Heart right ventricle (tissue), 16 donors: ENCODE measurements at regions not wholly inside any gene's neighbourhood (a gene's known extent, or its start where the extent isn't known, plus 50 kb on each side); places are given as distances from the start of the nearest gene placed in this dataset.
"Not testable (repeated sequence)": the region's sequence is repeated elsewhere in the genome, so short reads cannot be mapped to it uniquely, and the experiment has no call there.

ENCODE experiments used
- ATAC-seq, 8 donors: fragments of 200-7000 bp; cut with Tn5 transposase; one replicate each; pipeline ENCODE4 v1.9.1; 2020; ENCODE audit warnings: mild to moderate bottlenecking in 8 of 8, moderate library complexity in 8 of 8, moderate number of reproducible peaks in 1 of 8
- DNase-seq, 2 donors: peaks; one replicate each; pipeline ENCODE4 v3.0.0-alpha.2; 2020
- H3K27ac ChIP-seq, 10 donors: fragments of 200-600 bp; sonication (generic) in 2 of 10; one replicate each; pipeline versions ENCODE4 v1.5.0 to v1.8.0; 2020 to 2022; ENCODE audit warnings: mild to moderate bottlenecking in 3 of 10
- H3K27me3 ChIP-seq, 7 donors: fragments of 200-600 bp; one replicate each; pipeline ENCODE4 v1.8.0; 2021 to 2022; ENCODE audit warnings: mild to moderate bottlenecking in 2 of 7
- H3K36me3 ChIP-seq, 9 donors: fragments of 200-600 bp; sonication (generic) in 1 of 9; one replicate each; pipeline versions ENCODE4 v1.5.0 to v1.8.0; 2020 to 2022; ENCODE audit warnings: mild to moderate bottlenecking in 2 of 9
- H3K4me1 ChIP-seq, 9 donors: fragments of 200-600 bp; sonication (generic) in 1 of 9; one replicate each; pipeline versions ENCODE4 v1.5.0 to v1.8.0; 2020 to 2022; ENCODE audit warnings: mild to moderate bottlenecking in 4 of 9
- H3K4me3 ChIP-seq, 10 donors: fragments of 200-600 bp; sonication (generic) in 2 of 10; one replicate each; pipeline versions ENCODE4 v1.5.0 to v1.8.0; 2020 to 2022; ENCODE audit warnings: mild to moderate bottlenecking in 7 of 10, moderate library complexity in 2 of 10
- H3K9me3 ChIP-seq, 11 donors: fragments of 200-600 bp in 10 of 11; sonication (generic) in 2 of 11; one replicate each; pipeline versions ENCODE4 v1.5.0 to v1.8.0; 2013 to 2022; ENCODE audit warnings: mild to moderate bottlenecking in 2 of 11, control low read depth in 1 of 11, moderate library complexity in 1 of 11
- WGBS, 2 donors: extraction: QIAGEN DNeasy Blood & Tissue Kit; methylation state at CpG; one replicate each; pipeline ENCODE4 v1.1.7; 2013; ENCODE audit warnings: inconsistent platforms in 1 of 2; 5-methylcytosine and 5-hydroxymethylcytosine counted together
- intact Hi-C, 10 donors: fragments of 100-400 bp; cut with DNase I; formaldehyde crosslinking; loops; one replicate each; pipeline versions ENCODE4 v1.11.1 to v1.14.2; 2022
- TF ChIP-seq, protein P1 (sequence below), 9 donors: fragments of 200-600 bp; sonication (generic) in 2 of 9; IDR thresholded peaks; one replicate each; pipeline versions ENCODE4 v1.5.0 to v1.8.0; 2021 to 2022; ENCODE audit warnings: antibody characterized with exemption in 9 of 9, mild to moderate bottlenecking in 5 of 9, moderate library complexity in 1 of 9
- donor health status: Arrhythmogenic right ventricular cardiomyopathy.
- donor health status: ischemic (EF 13 %, LVEDD 7.1; RV severe dilation, severe dysfunction).
- donor health status: healthy with polysubstance abuse.
- donor health status: DM: no; HTN: yes; CAD: no.
- donor health status: DM: no; HTN: no; CAD: no.
- donor health status: ischemic (EF 25% LVEDD 6.9; RV normal size, moderate dysfunction).
- donor health status: ischemic (EF 25% LVEDD 5.7; RV mildly dilated, moderate dysfunction).
- donor health status: healthy.
- donor health status: DM: yes; HTN: yes; CAD: no.
- donor health status: Ischemic cardiomyopathy.
- donor health status: ischemic (EF 35%, LVEDD 5.7; RV mildly dilated, moderate dysfunction).
- donor health status: nonischemic (EF 11% LVEDD 7.7; RV severe dilation, severe dysfunction).
- donor health status: DM: yes; HTN: yes; CAD: no.
- donor health status: PGD.
- donor health status: ischemic (EF 29% LVEDD 5.4; RV normal size, mild dysfunction).
- donor health status: nonischemic (EF 23%, LVEDD 6.1; RV moderate dilation, normal function).

DNA sequence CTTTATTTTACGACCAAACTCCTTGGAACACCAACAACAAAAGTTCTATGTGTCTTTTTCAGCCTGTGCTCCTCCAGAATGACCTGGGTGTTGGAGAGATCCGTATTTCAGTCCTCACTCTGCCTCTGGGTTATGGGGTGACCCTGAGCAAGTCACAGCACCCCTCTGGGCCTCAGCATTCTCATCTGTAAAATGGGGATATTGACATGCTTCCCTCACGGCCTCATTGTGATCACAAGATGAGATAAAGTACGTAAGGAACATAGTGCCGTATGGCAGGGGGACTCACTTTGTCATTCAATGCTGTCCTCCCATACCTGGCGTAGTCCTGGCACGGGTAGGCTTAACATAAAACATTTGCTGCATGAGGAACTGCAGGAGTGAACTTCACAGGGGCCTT, 123.0 kb upstream of the HAND1 start:
- DNase-seq (no peak), ATAC-seq (no peak)
- TF ChIP-seq, protein P1, sequence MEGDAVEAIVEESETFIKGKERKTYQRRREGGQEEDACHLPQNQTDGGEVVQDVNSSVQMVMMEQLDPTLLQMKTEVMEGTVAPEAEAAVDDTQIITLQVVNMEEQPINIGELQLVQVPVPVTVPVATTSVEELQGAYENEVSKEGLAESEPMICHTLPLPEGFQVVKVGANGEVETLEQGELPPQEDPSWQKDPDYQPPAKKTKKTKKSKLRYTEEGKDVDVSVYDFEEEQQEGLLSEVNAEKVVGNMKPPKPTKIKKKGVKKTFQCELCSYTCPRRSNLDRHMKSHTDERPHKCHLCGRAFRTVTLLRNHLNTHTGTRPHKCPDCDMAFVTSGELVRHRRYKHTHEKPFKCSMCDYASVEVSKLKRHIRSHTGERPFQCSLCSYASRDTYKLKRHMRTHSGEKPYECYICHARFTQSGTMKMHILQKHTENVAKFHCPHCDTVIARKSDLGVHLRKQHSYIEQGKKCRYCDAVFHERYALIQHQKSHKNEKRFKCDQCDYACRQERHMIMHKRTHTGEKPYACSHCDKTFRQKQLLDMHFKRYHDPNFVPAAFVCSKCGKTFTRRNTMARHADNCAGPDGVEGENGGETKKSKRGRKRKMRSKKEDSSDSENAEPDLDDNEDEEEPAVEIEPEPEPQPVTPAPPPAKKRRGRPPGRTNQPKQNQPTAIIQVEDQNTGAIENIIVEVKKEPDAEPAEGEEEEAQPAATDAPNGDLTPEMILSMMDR (IDR thresholded peaks at IDR 0.05): no peak
- Histone ChIP-seq H3K27ac (no peak overlapping the region), H3K36me3 (no peaks in the 10 kb centered on the region), H3K4me1 (peaks cover 0 to 8% (median 0%) of the 10 kb centered on the region in 9 donors), H3K9me3 (no peaks in the 10 kb centered on the region), H3K27me3 (peaks cover 0 to 42% (median 27%) of the 10 kb centered on the region in 7 donors), H3K4me3 (no peak overlapping the region)
- 78 to 81% methylated on average over 7 of the region's 7 CpGs for WGBS, 2 donors
- intact Hi-C loops: loop anchor here in 1 of 10 donors (10.0 kb wide), 1 partner anchor 76 kb away; no protein-coding TSS in a partner anchor

DNA sequence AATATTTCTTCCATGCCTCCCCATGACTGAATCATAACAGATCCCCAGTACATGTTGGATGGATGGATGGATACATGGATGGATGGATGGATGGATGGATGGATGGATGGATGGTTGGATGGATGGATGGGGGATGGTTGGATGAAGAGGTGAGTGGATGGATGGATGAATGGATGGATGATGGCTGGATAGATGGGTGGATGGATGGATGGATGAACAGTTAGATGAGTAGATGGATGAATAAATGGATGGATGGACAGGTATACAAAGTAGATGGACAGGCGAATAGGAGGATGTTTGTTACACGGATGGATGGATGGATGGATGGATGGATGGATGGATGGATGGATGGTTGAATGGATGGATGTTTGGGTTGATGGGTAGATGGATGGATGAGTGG, 120.0 kb upstream of the HAND1 start:
- Histone ChIP-seq H3K36me3 (no peaks in the 10 kb centered on the region), H3K9me3 (no peaks in the 10 kb centered on the region), H3K4me3 (no peak overlapping the region), H3K27me3 (peaks cover 0 to 24% (median 9%) of the 10 kb centered on the region in 7 donors), H3K4me1 (no peaks in the 10 kb centered on the region), H3K27ac (no peak overlapping the region)
- intact Hi-C loops: no loop called here
- 87 to 98% methylated on average over 2 of the region's 2 CpGs for WGBS, 2 donors
- TF ChIP-seq, protein P1 (IDR thresholded peaks at IDR 0.05): no peak
- ATAC-seq (no peak), DNase-seq (no peak)

DNA sequence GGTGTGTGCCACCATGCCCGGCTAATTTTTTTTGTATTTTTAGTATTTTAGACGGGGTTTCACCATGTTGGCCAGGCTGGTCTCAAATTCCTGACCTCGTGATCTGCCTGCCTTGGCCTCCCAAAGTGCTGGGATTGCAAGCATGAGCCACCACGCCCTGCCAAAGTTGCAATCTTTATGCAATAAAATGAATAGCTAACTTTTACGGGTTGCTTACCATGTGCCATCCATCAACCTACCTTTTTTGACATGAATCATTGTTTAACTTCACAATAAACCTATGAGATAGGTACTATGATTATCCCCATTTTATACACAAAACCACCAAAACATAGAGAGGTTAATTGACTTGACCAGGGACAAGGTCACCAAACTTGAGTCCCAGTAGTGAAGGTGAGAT, 118.8 kb upstream of the HAND1 start:
- H3K9me3 ChIP-seq, H3K4me1 ChIP-seq, DNase-seq, ATAC-seq, H3K36me3 ChIP-seq, H3K27ac ChIP-seq, H3K4me3 ChIP-seq, intact Hi-C loops: not testable (repeated sequence)
- 86 to 88% methylated on average over 5 of the region's 5 CpGs for WGBS, 2 donors
- peaks cover 0 to 24% (median 9%) of the 10 kb centered on the region in 7 donors for H3K27me3 ChIP-seq

DNA sequence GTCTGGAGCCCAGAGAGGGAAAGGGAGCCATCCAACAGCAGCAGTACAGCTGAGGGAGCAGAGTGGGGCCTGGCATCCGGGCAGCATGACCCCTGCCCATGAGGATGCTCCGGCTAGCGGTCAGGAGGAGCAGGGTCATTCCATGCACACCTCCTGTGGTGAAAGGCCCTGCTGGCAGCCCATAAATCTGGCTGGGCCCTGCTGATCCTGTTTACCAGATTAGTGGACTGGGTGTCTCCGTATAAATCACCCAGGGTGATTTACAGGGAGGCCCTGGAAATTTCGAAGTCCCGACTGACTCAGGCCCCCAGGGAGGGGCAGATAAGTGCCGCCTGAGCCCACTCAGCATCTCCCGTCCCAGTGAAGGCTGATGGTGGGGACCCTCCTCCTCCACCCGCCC, 117.6 kb upstream of the HAND1 start:
- no peak overlapping the region for H3K4me3 ChIP-seq
- ATAC-seq (no peak), DNase-seq (no peak)
- intact Hi-C loops: no loop called here
- TF ChIP-seq, protein P1 (IDR thresholded peaks at IDR 0.05): no peak
- H3K27ac ChIP-seq: no peak overlapping the region
- no peaks in the 10 kb centered on the region for H3K4me1 ChIP-seq
- no peaks in the 10 kb centered on the region for H3K36me3 ChIP-seq
- 56 to 58% methylated on average over 9 of the region's 9 CpGs for WGBS, 2 donors
- H3K27me3 ChIP-seq: peaks cover 0 to 19% (median 9%) of the 10 kb centered on the region in 7 donors
- H3K9me3 ChIP-seq: no peaks in the 10 kb centered on the region

DNA sequence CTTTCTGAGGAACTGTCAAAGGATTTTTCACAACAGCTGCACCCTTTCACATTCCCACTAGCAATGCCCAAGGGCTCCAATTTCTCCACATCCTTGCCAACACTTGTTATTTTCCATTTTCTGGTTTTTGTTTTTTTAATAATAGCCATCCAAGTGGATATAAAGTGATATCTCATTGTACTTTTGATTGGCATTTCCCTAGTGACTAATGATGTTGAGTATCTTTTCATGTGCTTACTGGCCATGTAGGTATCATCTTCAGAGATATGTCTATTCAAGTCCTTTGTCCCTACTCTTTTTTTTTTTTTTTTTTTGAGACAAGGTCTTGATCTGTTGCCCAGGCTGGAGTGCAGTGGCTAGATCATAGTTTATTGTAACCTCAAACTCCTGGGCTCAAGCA, 115.8 kb upstream of the HAND1 start:
- intact Hi-C loops: no loop called here
- H3K27ac ChIP-seq: no peak overlapping the region
- no peak overlapping the region for H3K4me3 ChIP-seq
- no peak for ATAC-seq
- DNase-seq: no peak
- H3K9me3 ChIP-seq: no peaks in the 10 kb centered on the region
- H3K4me1 ChIP-seq: no peaks in the 10 kb centered on the region
- H3K36me3 ChIP-seq: no peaks in the 10 kb centered on the region
- TF ChIP-seq, protein P1 (IDR thresholded peaks at IDR 0.05): no peak
- peaks cover 0 to 6% (median under 1%) of the 10 kb centered on the region in 7 donors for H3K27me3 ChIP-seq
